OCI-LY7 (cell line): ENCODE measurements at regions not wholly inside any gene's neighbourhood (a gene's known extent, or its start where the extent isn't known, plus 50 kb on each side); places are given as distances from the start of the nearest gene placed in this dataset.

Experiments
- EZH2phosphoT487 ChIP-seq: fragments of 200-600 bp; sonication (generic); IDR thresholded peaks from 2 replicates; pipeline ENCODE4 v1.6.1; 2018; ENCODE audit warnings: low read depth, borderline replicate concordance, mild to moderate bottlenecking, mixed run types, antibody characterized with exemption, low read length, moderate library complexity, mixed read lengths
- TF ChIP-seq, protein P1 (sequence below): fragments of 200-600 bp; sonication (generic); conservative IDR thresholded peaks from 2 replicates; pipeline ENCODE4 v1.5.1; 2014; ENCODE audit warnings: mild to moderate bottlenecking, antibody characterized with exemption, low read length, moderate library complexity, mixed read lengths

GRCh38 chr6:163962627-163963117 is 548.2 kb downstream of the QKI start:
- TF ChIP-seq, protein P1, sequence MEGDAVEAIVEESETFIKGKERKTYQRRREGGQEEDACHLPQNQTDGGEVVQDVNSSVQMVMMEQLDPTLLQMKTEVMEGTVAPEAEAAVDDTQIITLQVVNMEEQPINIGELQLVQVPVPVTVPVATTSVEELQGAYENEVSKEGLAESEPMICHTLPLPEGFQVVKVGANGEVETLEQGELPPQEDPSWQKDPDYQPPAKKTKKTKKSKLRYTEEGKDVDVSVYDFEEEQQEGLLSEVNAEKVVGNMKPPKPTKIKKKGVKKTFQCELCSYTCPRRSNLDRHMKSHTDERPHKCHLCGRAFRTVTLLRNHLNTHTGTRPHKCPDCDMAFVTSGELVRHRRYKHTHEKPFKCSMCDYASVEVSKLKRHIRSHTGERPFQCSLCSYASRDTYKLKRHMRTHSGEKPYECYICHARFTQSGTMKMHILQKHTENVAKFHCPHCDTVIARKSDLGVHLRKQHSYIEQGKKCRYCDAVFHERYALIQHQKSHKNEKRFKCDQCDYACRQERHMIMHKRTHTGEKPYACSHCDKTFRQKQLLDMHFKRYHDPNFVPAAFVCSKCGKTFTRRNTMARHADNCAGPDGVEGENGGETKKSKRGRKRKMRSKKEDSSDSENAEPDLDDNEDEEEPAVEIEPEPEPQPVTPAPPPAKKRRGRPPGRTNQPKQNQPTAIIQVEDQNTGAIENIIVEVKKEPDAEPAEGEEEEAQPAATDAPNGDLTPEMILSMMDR: no peak
- TF ChIP-seq EZH2phosphoT487: no peak
